ENCODE measurements at regions not wholly inside any gene's neighbourhood (a gene's known extent, or its start where the extent isn't known, plus 50 kb on each side); places are given as distances from the start of the nearest gene placed in this dataset.

- DNase-seq (ENCODE audit: low read depth in 1 of 2, low spot score in 1 of 2), result no peak
Measured at GRCh38 chr2:198371921-198372543, 567.6 kb downstream of the PLCL1 start.

- no peak for DNase-seq (ENCODE audit: low read depth in 1 of 2, low spot score in 1 of 2)
Measured at GRCh38 chr2:198371329-198371728, 566.9 kb downstream of the PLCL1 start.

- DNase-seq (ENCODE audit: low read depth in 1 of 2, low spot score in 1 of 2), result no peak
Measured at GRCh38 chr2:198368089-198368488, 563.7 kb downstream of the PLCL1 start.

GRCh38 chr2:198362740-198363139, 558.3 kb downstream of the PLCL1 start:
- DNase-seq (ENCODE audit: low read depth in 1 of 2, low spot score in 1 of 2), result no peak

DNA sequence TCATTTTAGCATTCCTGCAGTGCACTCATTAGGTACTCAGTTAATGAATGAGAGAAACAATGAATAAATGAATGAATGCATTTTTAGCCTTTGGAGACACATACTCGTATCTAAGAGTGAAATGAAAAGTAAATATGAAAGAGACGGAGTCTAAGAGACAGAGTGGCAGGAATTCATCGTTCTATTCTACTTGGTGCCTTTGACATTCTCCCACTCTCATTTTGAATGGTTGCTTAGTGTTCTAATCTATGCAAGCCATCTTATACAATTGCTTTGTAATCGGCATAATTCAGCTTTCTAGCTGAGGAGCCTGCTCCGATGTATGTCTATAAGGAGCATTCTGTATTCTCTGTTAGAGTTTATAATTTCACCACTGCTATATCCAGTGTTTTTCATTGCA, 554.9 kb downstream of the PLCL1 start:
- no peak for DNase-seq (ENCODE audit: low read depth in 1 of 2, low spot score in 1 of 2)

GRCh38 chr2:198356157-198356556, 551.8 kb downstream of the PLCL1 start:
- no peak for DNase-seq (ENCODE audit: low read depth in 1 of 2, low spot score in 1 of 2)

DNA sequence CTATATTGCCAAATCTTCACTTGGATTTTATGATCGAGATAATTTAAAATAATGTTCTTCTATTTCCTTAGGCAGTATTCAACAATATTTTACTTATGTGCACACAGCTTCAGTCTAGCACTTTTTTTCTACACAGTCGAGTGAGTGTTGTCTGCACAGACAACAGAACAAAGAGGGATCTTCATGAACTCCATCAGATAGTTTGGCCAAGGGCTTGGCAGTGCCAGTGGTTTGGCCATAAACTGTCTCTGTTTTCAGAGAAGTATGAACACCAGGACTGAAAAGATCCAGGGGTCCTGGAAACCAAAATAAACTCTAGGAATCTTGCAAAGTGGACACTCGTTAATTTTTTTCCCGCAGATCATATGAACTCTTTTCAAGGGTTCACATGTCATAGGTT, 547.3 kb downstream of the PLCL1 start:
- no peak for DNase-seq (ENCODE audit: low read depth in 1 of 2, low spot score in 1 of 2)

DNA sequence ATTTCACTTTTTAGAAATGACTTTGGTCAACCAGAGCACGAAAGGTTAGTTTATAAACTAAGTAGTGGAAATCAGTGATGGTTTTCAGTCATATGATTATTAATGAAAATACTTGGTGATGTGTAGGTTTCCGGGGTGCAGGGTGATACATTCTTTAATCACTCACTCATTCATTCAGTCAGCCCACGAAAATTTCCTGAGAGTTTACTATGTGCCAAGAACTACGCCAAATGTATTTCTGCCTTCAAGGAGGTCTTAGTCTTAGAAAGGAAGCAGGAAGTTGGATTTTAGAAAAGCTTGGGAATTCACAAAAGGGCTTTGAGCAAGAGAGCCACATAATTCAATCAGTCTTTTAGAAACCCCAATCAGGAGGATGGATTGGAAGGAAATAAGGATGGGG, 543.6 kb downstream of the PLCL1 start:
- no peak for DNase-seq (ENCODE audit: low read depth in 1 of 2, low spot score in 1 of 2)

DNA sequence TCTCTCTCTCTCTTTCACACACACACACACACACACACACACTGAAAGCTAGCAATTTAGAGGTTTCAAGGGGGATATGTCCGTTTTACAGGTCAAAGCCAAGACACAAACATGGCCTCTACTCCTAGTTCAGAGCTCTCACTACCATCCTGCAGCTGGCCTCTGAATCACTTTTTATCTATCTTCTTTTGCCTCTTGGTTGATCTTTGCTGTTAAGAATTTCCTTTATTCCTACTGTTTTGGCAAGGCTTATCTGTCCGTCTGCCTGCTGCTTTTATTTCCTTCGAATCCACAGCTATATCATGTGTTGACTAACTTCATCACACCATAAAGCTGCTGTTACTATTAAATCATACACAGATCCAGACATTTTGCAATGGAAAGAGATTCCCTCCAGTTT, 543.0 kb downstream of the PLCL1 start:
- no peak for DNase-seq (ENCODE audit: low read depth in 1 of 2, low spot score in 1 of 2)

- no peak for DNase-seq (ENCODE audit: low read depth in 1 of 2, low spot score in 1 of 2)
Measured at GRCh38 chr2:198343471-198343870, 539.1 kb downstream of the PLCL1 start.

DNA sequence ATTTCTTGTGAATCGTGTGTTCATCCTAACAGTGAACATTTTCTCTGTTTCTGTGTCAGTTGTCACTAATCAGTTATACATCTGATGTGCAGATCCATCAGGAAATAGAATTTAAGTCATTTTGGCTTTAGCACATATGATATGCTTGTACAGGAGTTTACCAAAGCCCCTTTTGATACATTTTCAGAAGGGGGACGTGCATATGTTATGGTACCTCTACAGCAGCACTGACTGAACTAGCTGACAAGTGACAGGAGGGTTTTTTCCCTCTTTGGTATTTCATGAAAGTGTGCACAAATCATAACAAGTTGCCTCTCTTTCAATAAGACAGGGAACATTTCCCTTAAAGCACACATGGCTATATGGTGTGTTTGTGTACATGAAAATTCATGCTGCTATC, 536.5 kb downstream of the PLCL1 start:
- no peak for DNase-seq (ENCODE audit: low read depth in 1 of 2, low spot score in 1 of 2)

DNA sequence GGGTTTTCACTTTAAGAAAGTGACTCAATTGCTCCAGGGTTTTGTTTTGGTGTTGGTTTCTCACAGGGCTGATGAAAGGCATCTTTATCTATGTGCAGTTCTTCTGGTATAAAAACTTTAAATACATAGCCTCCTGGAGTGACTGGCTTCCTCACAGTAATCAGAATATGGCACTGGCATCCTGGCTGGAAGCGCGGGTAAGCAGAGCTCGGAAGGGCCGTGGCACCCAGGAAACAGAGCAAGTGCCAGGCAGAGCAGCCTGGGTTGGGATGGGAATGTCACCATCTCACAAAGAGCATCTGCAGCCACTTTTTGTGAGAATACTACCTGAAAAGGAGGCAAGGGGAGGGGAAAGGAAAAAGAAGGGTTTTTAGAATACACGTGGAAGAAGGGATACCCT, 534.7 kb downstream of the PLCL1 start:
- no peak for DNase-seq (ENCODE audit: low read depth in 1 of 2, low spot score in 1 of 2)

DNA sequence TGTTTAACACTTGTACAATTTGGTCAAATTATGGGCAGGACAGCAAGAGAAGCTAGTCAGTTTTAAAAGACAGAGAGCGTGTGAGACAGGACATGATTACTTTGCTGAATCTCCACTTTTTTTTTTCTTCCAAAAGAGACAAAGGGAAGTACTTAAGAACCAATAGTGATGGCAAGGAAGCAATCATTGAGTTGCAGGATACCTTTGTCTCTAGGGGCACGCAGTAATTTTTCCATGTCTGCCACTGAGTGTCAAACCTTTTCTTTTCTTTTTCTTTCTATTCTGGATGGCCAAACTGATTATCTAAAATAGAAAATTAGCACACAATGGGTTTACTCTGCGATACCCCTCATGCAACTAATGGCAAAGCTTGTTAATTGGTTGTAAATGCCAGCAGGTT, 533.0 kb downstream of the PLCL1 start:
- no peak for DNase-seq (ENCODE audit: low read depth in 1 of 2, low spot score in 1 of 2)

- DNase-seq (ENCODE audit: low read depth in 1 of 2, low spot score in 1 of 2), result no peak
Measured at GRCh38 chr2:198328454-198328853, 524.1 kb downstream of the PLCL1 start.

DNA sequence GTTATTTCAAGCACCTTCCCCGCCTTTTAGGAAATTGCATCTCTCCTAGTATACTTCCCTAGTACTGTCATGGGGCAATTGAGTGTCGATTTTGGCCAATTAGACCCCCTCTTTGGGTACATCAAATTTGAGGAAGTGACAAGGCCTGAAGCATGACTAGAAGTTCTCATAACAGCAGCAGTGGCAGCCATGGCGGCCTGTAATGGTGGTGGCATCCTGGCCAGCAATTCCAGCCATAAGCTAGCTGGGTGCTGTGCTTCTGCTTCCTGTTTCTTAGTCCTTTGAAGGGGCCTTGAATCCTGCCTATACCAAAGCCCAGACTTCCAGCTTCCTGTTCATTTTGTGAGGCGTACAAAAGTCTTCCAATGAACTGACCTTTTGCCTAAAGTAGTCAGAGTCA, 523.1 kb downstream of the PLCL1 start:
- no peak for DNase-seq (ENCODE audit: low read depth in 1 of 2, low spot score in 1 of 2)

- DNase-seq (ENCODE audit: low read depth in 1 of 2, low spot score in 1 of 2), result no peak
Measured at GRCh38 chr2:198326431-198326830, 522.0 kb downstream of the PLCL1 start.

DNA sequence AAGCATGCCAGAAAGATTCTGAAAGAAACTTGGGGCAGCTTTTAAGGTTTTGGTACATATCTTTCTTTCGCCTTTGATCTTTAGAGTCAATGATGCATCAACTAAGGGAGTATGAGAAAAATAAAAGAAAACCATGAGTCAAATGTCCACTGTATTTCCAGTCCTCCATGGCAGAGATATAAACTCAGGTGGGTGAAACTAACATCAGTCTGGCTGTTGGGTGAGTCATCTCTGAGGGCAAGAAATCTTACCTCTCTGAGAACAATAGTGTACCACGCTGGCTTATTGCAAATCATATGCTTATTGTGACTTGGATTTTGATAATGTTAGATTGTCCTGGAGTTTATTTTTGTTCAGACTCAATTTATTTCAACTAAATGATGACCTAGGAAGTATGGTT, 521.0 kb downstream of the PLCL1 start:
- DNase-seq (ENCODE audit: low read depth in 1 of 2, low spot score in 1 of 2), result no peak

DNA sequence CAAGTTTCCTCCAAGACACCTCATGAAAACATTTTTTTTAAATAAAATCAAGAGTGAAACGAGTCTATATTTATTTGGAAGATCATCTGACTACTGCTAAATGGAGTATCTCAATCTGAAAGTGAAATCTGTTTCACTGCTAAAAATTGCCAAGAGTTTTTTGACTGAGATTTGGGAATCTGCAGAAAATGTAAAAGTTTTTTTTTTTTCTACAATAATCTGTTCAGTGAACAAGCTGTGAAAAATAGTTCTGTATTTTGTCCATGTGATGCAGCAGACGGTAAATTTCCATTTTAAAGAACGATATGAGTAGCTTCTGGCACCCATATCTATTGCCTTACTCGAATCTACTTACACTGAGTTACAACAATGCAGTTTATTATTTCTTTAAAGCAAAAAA, 519.7 kb downstream of the PLCL1 start:
- DNase-seq (ENCODE audit: low read depth in 1 of 2, low spot score in 1 of 2), result no peak

- DNase-seq (ENCODE audit: low read depth in 1 of 2, low spot score in 1 of 2), result no peak
Measured at GRCh38 chr2:198322275-198322674, 517.9 kb downstream of the PLCL1 start.

GRCh38 chr2:198321522-198322088, 517.2 kb downstream of the PLCL1 start:
- DNase-seq (ENCODE audit: low read depth in 1 of 2, low spot score in 1 of 2), result no peak

DNA sequence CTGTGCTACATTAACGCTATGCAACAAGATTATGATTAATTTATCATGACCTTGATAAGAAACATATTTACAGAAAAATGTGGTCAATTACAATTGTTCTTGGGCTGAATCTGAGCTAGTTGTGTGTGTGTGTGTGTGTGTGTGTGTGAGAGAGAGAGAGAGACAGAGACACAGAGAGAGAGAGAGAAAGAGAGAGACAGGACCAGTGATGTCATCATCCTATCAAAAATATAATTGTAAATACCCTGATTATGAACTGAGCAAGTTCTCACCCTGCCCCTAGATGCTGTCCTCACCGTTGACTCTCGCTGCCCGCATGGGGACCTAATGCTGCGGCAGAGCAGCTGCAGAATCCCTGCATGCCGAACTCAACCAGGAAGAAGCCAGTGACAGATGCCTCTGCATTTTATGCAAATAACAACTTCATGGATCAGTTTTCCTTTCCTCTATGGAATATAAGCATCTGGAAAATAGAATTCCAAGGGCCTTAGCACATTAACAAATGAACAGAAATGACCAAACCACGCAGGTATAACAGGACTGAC, 512.5 kb downstream of the PLCL1 start:
- no peak for DNase-seq (ENCODE audit: low read depth in 1 of 2, low spot score in 1 of 2)

DNA sequence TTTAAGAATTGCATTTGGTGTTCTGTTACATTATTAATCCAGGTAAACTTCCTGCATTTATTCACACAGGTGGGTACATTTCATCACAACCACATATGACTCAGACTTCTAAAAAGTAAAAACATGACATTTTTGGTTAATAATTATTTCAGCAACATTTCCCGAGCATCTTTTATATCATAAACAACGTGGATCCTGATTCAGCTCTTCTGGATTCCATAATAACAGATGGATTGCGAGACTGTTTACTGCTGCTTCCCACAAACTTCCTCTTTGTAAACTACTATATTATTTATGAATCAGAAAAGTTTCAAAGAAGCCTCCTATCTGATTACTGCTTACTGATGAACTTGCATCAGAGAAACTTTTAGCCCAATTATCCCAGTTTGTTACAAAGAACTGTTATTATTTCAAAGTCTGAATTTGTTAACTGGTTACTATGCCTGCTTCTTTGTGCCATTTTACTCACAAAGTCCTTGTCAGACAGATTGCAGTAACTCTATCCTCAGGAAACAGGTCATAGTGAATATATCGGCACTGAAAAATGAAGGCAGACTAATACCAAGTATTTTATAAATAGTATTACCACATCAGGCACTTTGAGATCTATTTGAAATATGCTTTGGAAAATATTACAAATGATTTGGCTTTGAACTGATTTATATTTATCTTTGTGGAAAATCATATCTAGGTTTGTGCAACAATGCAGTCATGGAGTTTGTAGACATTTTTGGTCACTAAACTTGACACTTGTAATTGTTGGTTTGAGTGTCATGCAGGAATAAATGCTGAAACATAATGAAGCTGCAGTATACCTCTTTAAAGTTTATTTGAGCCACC, 511.6 kb downstream of the PLCL1 start:
- no peak for DNase-seq (ENCODE audit: low read depth in 1 of 2, low spot score in 1 of 2)
